Right ventricle myocardium inferior (tissue), 1 donor: ENCODE measurements at regions not wholly inside any gene's neighbourhood (a gene's known extent, or its start where the extent isn't known, plus 50 kb on each side); places are given as distances from the start of the nearest gene placed in this dataset.

Experiments used
- ATAC-seq: fragments of 200-7000 bp; cut with Tn5 transposase; one replicate; pipeline ENCODE4 v1.9.1; 2020; ENCODE audit warnings: mild to moderate bottlenecking, moderate library complexity
- DNase-seq: peaks from one replicate; pipeline ENCODE4 v3.0.0; 2021; ENCODE audit errors: missing footprints
- intact Hi-C: fragments of 100-400 bp; cut with DNase I; formaldehyde crosslinking; loops from one replicate; pipeline ENCODE4 v1.11.0; 2022
- donor health status: DM: no; HTN: yes; CAD: no; lungs with severe emphysema.

- no peak for DNase-seq
- intact Hi-C loops, result no loop called here
- no peak for ATAC-seq
These were observed 538.7 kb upstream of the SGCG start for GRCh38 chr13:22642088-22642487.

GRCh38 chr13:22644941-22645340, 535.8 kb upstream of the SGCG start:
- DNase-seq (no peak), ATAC-seq (no peak)
- intact Hi-C loops, result no loop called here

GRCh38 chr13:22647156-22647850, 533.5 kb upstream of the SGCG start:
- DNase-seq (no peak), ATAC-seq (no peak)
- intact Hi-C loops, result no loop called here

GRCh38 chr13:22648320-22648801, 532.4 kb upstream of the SGCG start:
- no peak for DNase-seq
- intact Hi-C loops, result no loop called here
- no peak for ATAC-seq

GRCh38 chr13:22652796-22653195, 528.0 kb upstream of the SGCG start:
- DNase-seq, result no peak
- ATAC-seq, result no peak
- intact Hi-C loops, result no loop called here

- DNase-seq (no peak), ATAC-seq (no peak)
- intact Hi-C loops, result no loop called here
These were observed 526.9 kb upstream of the SGCG start for GRCh38 chr13:22653866-22654265.

GRCh38 chr13:22655106-22655852, 525.5 kb upstream of the SGCG start:
- no peak for ATAC-seq
- DNase-seq, result no peak
- intact Hi-C loops, result no loop called here

- intact Hi-C loops, result no loop called here
- ATAC-seq (no peak), DNase-seq (no peak)
These were observed 518.0 kb upstream of the SGCG start for GRCh38 chr13:22662771-22663170.

GRCh38 chr13:22665506-22665905, 515.3 kb upstream of the SGCG start:
- intact Hi-C loops, result no loop called here
- DNase-seq, result no peak
- no peak for ATAC-seq

GRCh38 chr13:22690756-22691155, 490.0 kb upstream of the SGCG start:
- no peak for DNase-seq

GRCh38 chr13:22693691-22694090, 487.1 kb upstream of the SGCG start:
- no peak for ATAC-seq
- no peak for DNase-seq
- intact Hi-C loops, result no loop called here

More at GRCh38 chr13:22690756-22691155, 490.0 kb upstream of the SGCG start:
- ATAC-seq, result no peak
- intact Hi-C loops, result no loop called here

GRCh38 chr13:22696433-22696832, 484.3 kb upstream of the SGCG start:
- no peak for DNase-seq
- intact Hi-C loops, result no loop called here
- no peak for ATAC-seq

- no peak for ATAC-seq
- intact Hi-C loops, result no loop called here
- DNase-seq, result no peak
These were observed 482.3 kb upstream of the SGCG start for GRCh38 chr13:22698467-22698866.

GRCh38 chr13:22700246-22700887, 480.4 kb upstream of the SGCG start:
- no peak for ATAC-seq
- no peak for DNase-seq
- intact Hi-C loops, result no loop called here

GRCh38 chr13:22703601-22704209, 477.1 kb upstream of the SGCG start:
- DNase-seq, result no peak
- intact Hi-C loops, result no loop called here
- no peak for ATAC-seq

- intact Hi-C loops, result no loop called here
- ATAC-seq, result no peak
- no peak for DNase-seq
These were observed 472.8 kb upstream of the SGCG start for GRCh38 chr13:22707946-22708345.

GRCh38 chr13:22717036-22717435, 463.7 kb upstream of the SGCG start:
- intact Hi-C loops, result no loop called here
- DNase-seq, result no peak
- no peak for ATAC-seq

GRCh38 chr13:22726726-22727125, 454.1 kb upstream of the SGCG start:
- ATAC-seq, result no peak
- intact Hi-C loops, result no loop called here
- no peak for DNase-seq
